Thyroid gland (tissue), 4 donors: ENCODE measurements at regions not wholly inside any gene's neighbourhood (a gene's known extent, or its start where the extent isn't known, plus 50 kb on each side); places are given as distances from the start of the nearest gene placed in this dataset.

Source experiments
- DNase-seq, 2 donors: peaks; one replicate each; pipeline ENCODE4 v3.0.0-alpha.2; 2019
- H3K27ac ChIP-seq, 3 donors: fragments of 200-600 bp; sonication (generic); 1 replicate in 2 of 3; 2 replicates in 1 of 3; pipeline ENCODE4 v1.5.1; 2016 to 2019; ENCODE audit warnings: mild to moderate bottlenecking in 1 of 3, moderate library complexity in 1 of 3
- H3K27me3 ChIP-seq: fragments of 200-600 bp; sonication (generic); one replicate; pipeline ENCODE4 v1.5.1; 2019
- H3K36me3 ChIP-seq, 2 donors: fragments of 200-600 bp; sonication (generic); one replicate each; pipeline ENCODE4 v1.5.1; 2016 to 2019
- H3K4me1 ChIP-seq, 2 donors: fragments of 200-600 bp; sonication (generic); one replicate each; pipeline ENCODE4 v1.5.1; 2017 to 2019
- H3K4me3 ChIP-seq, 3 donors: fragments of 200-600 bp; sonication (generic); replicated peaks in 1 of 3; 1 replicate in 2 of 3; 2 replicates in 1 of 3; pipeline ENCODE4 v1.5.1; 2016; ENCODE audit warnings: mild to moderate bottlenecking in 1 of 3
- H3K9me3 ChIP-seq: fragments of 200-600 bp; sonication (generic); one replicate; pipeline ENCODE4 v1.5.1; 2017
- POLR2A ChIP-seq, 2 donors: fragments of 450-650 bp; IDR thresholded peaks; one replicate each; pipeline ENCODE4 v1.6.1; 2017; ENCODE audit warnings: antibody characterized with exemption in 2 of 2, mild to moderate bottlenecking in 2 of 2, moderate library complexity in 1 of 2
- WGBS, 2 donors: methylation state at CpG; one replicate each; pipeline ENCODE4 v1.1.5; 2017; 5-methylcytosine and 5-hydroxymethylcytosine counted together
- intact Hi-C: fragments of 100-400 bp; cut with DNase I; formaldehyde crosslinking; loops from one replicate; pipeline ENCODE4 v1.15.1; 2023
- TF ChIP-seq, protein P1 (sequence below), 6 experiments: fragments of 200-600 bp in 3 of 6; fragments of 450-650 bp in 3 of 6; sonication (generic) in 3 of 6; IDR thresholded peaks; one replicate each; pipeline ENCODE4 v1.5.1; 2016 to 2019; ENCODE audit warnings: antibody characterized with exemption in 6 of 6, mild to moderate bottlenecking in 2 of 6, inconsistent platforms in 1 of 6, moderate library complexity in 1 of 6

DNA sequence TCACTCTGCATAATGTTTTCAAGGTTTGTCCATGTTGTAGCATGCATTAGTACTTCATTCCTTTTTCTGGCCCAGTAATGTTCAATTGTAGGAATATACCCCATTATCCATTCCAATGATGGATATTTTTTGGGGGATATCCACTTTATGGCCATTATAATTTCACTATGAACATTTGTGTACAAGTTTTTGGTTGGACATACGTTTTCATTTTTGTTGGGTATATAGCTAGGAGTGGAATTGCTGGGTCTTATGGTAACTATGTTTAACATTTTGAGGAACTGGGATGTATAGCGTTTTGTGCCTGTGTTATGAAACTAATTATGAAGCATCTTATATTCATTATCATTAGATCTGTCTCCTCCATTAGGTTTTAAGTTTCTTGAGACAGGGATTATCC is 191.6 kb downstream of the TM9SF2 start:
- Histone ChIP-seq H3K9me3 (no peaks in the 10 kb centered on the region), H3K4me1 (peaks cover 3 to 4% of the 10 kb centered on the region in 2 donors), H3K27me3 (no peaks in the 10 kb centered on the region), H3K4me3 (no peak overlapping the region), H3K27ac (no peak overlapping the region), H3K36me3 (no peaks in the 10 kb centered on the region)
- WGBS, 2 donors = 92 to 98% methylated on average over 2 of the region's 2 CpGs
- no peak for DNase-seq
- intact Hi-C loops = no loop called here
- TF ChIP-seq POLR2A (IDR thresholded peaks at IDR 0.05) = no peak
- TF ChIP-seq, protein P1, sequence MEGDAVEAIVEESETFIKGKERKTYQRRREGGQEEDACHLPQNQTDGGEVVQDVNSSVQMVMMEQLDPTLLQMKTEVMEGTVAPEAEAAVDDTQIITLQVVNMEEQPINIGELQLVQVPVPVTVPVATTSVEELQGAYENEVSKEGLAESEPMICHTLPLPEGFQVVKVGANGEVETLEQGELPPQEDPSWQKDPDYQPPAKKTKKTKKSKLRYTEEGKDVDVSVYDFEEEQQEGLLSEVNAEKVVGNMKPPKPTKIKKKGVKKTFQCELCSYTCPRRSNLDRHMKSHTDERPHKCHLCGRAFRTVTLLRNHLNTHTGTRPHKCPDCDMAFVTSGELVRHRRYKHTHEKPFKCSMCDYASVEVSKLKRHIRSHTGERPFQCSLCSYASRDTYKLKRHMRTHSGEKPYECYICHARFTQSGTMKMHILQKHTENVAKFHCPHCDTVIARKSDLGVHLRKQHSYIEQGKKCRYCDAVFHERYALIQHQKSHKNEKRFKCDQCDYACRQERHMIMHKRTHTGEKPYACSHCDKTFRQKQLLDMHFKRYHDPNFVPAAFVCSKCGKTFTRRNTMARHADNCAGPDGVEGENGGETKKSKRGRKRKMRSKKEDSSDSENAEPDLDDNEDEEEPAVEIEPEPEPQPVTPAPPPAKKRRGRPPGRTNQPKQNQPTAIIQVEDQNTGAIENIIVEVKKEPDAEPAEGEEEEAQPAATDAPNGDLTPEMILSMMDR (IDR thresholded peaks at IDR 0.05) = no peak

DNA sequence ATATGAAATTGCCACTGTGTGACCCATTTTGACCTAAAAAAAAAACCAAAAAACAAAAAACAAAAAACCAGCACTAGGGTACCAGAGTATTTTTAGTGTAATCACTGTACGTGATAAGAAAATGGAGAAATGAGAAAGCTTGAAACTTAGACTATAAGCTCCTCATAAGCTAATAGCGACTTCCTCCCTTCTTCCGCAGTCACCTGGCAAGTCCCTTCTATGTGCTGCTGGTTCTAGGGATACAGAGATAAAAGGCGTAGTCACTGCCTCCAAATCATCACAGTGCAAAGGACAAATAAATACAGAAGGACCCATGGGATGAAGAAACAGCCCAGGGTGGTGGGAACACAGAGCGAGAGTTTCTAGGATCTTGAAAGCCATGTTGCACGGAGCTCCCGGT is 190.3 kb downstream of the TM9SF2 start:
- H3K4me3 ChIP-seq = no peak overlapping the region
- H3K27me3 ChIP-seq = no peaks in the 10 kb centered on the region
- WGBS, 2 donors = 83 to 84% methylated on average over 7 of the region's 7 CpGs
- no peaks in the 10 kb centered on the region for H3K36me3 ChIP-seq
- peaks cover 3 to 5% of the 10 kb centered on the region in 2 donors for H3K4me1 ChIP-seq
- TF ChIP-seq POLR2A (IDR thresholded peaks at IDR 0.05) = no peak
- TF ChIP-seq, protein P1 (IDR thresholded peaks at IDR 0.05) = no peak
- no peak for DNase-seq
- H3K27ac ChIP-seq = no peak overlapping the region
- no peaks in the 10 kb centered on the region for H3K9me3 ChIP-seq
- intact Hi-C loops = no loop called here

DNA sequence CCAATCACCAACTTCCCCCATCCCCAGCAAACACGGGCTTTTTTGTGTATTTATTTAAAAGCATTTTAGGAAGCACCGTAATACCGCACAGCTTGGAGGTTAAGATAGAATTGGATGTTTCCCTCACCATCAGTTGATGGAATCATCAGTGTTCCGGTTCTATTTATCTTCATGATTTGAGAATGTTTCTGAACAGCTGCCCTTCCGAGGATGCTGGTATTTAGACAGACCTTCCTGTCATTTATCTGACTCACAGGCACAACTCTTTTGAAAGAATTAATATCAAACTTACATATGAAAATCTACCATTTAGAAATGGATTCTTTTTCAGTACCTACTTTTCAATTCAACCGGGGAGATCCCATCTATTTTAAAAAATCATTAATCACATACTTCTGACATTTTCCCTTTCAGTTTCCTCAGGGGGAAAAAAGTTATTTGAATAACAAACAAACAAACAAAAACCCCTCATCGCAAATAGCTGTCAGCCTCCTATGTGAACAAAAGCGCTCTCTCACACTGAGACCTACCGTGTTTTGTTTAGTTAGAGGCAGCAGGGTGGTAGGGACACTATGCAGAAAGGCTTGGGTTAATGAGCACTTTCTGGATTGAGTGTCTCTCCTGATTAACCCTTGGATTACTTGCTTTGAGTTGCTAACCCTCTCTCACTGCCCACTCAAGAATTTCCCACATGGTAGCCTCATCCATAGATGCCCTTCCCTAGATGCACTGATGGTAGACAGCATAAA is 189.3 kb downstream of the TM9SF2 start:
- no peak overlapping the region for H3K4me3 ChIP-seq
- H3K9me3 ChIP-seq = no peaks in the 10 kb centered on the region
- H3K27me3 ChIP-seq = no peaks in the 10 kb centered on the region
- intact Hi-C loops = no loop called here
- no peak overlapping the region for H3K27ac ChIP-seq
- TF ChIP-seq POLR2A (IDR thresholded peaks at IDR 0.05) = no peak
- TF ChIP-seq, protein P1 (IDR thresholded peaks at IDR 0.05) = no peak
- 66 to 73% methylated on average over 9 of the region's 9 CpGs for WGBS, 2 donors
- no peaks in the 10 kb centered on the region for H3K36me3 ChIP-seq
- peaks cover 8 to 13% of the 10 kb centered on the region in 2 donors for H3K4me1 ChIP-seq
- no peak for DNase-seq

DNA sequence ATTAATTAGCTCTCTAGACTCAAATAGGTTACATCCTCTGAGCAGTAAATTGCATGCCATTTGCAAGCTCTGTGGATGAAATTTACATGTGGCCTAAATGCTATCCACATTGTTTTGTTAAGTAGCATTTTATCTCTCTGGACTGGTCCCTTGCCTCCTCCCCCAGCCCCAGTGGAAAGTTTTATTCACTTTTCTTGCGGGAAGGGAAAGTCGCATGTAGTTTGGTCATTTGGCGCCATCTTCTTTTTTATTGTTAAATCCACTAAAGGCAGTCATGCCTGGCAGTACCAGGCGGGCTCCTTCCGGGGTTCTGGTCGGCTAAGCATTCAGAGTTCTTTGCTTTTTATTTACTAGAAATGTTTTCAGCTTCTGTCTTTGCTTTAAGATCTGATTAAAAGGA is 188.7 kb downstream of the TM9SF2 start:
- no peak for TF ChIP-seq POLR2A (IDR thresholded peaks at IDR 0.05)
- TF ChIP-seq, protein P1 (IDR thresholded peaks at IDR 0.05) = no peak
- 36 to 40% methylated on average over 6 of the region's 6 CpGs for WGBS, 2 donors
- intact Hi-C loops = no loop called here

DNA sequence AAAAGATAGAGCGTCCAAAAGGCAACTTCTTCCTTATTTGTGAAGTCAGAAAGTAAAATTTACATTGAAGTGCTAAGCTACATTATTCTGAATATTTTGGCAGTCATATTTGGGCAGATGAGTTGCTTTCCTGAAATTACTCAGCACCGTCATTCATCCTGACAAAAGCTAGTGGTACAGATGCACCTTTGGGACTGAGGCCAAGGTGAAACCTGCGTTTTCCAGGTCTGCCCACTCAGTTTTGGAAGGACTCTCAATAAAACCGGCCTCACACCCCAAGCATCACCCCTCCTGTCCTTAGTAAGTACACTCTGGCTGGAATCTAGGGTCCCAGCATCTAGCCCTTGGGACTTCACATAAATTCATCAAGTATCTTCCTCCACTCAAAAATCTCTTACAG is 187.5 kb downstream of the TM9SF2 start:
- TF ChIP-seq, protein P1 (IDR thresholded peaks at IDR 0.05) = no peak
- no peak for TF ChIP-seq POLR2A (IDR thresholded peaks at IDR 0.05)
- intact Hi-C loops = no loop called here
- WGBS, 2 donors = 51 to 63% methylated on average over 4 of the region's 4 CpGs
- Histone ChIP-seq H3K27ac (no peak overlapping the region), H3K4me3 (no peak overlapping the region), H3K4me1 (peaks cover 8 to 13% of the 10 kb centered on the region in 2 donors), H3K36me3 (no peaks in the 10 kb centered on the region), H3K9me3 (no peaks in the 10 kb centered on the region), H3K27me3 (no peaks in the 10 kb centered on the region)
- DNase-seq = no peak

More for the DNA sequence above, 188.7 kb downstream of the TM9SF2 start:
- no peaks in the 10 kb centered on the region for H3K36me3 ChIP-seq
- H3K4me1 ChIP-seq = peaks cover 8 to 13% of the 10 kb centered on the region in 2 donors
- no peaks in the 10 kb centered on the region for H3K27me3 ChIP-seq
- DNase-seq = peak; percentile 61 to 77
- no peak overlapping the region for H3K27ac ChIP-seq
- H3K9me3 ChIP-seq = no peaks in the 10 kb centered on the region
- H3K4me3 ChIP-seq = no peak overlapping the region
